GM12865 (cell line): ENCODE measurements at regions not wholly inside any gene's neighbourhood (a gene's known extent, or its start where the extent isn't known, plus 50 kb on each side); places are given as distances from the start of the nearest gene placed in this dataset.

ENCODE experiments used
- DNase-seq: peaks from one replicate; pipeline ENCODE4 v3.0.0; 2010; ENCODE audit warnings: low read depth
- H3K4me3 ChIP-seq: 2 replicates; pipeline ENCODE4 v1.5.1; 2011; ENCODE audit warnings: mild to moderate bottlenecking, low read depth, low read length, control low read depth
- TF ChIP-seq, protein P1 (sequence below): IDR thresholded peaks from 2 replicates; pipeline ENCODE4 v1.5.1; 2011; ENCODE audit warnings: low read length, control low read depth, low read depth, inconsistent platforms; ENCODE audit not compliant: insufficient read depth; ENCODE audit errors: missing control alignments

DNA sequence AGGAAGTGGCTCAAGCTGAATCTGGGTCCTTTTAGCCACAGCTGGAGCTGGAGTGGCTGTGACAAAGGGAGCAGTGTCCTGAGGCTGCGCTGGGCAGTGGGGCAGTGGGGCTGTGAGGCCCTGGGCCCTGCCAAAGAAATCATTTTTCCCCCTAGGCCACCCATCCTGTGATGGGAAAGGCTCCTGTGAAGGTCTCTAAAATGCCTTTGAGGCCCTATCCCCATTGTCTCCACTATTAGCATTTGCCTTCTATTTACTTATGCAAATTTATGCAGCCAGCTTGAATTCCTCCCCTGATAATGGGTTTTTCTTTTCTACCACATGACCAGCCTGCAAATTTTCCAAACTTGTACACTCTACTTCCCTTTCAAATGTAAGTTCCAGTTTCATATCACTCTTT lies 539.2 kb downstream of the MEI4 start:
- no peak for DNase-seq
- TF ChIP-seq, protein P1, sequence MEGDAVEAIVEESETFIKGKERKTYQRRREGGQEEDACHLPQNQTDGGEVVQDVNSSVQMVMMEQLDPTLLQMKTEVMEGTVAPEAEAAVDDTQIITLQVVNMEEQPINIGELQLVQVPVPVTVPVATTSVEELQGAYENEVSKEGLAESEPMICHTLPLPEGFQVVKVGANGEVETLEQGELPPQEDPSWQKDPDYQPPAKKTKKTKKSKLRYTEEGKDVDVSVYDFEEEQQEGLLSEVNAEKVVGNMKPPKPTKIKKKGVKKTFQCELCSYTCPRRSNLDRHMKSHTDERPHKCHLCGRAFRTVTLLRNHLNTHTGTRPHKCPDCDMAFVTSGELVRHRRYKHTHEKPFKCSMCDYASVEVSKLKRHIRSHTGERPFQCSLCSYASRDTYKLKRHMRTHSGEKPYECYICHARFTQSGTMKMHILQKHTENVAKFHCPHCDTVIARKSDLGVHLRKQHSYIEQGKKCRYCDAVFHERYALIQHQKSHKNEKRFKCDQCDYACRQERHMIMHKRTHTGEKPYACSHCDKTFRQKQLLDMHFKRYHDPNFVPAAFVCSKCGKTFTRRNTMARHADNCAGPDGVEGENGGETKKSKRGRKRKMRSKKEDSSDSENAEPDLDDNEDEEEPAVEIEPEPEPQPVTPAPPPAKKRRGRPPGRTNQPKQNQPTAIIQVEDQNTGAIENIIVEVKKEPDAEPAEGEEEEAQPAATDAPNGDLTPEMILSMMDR = no peak
- H3K4me3 ChIP-seq = no peak overlapping the region

DNA sequence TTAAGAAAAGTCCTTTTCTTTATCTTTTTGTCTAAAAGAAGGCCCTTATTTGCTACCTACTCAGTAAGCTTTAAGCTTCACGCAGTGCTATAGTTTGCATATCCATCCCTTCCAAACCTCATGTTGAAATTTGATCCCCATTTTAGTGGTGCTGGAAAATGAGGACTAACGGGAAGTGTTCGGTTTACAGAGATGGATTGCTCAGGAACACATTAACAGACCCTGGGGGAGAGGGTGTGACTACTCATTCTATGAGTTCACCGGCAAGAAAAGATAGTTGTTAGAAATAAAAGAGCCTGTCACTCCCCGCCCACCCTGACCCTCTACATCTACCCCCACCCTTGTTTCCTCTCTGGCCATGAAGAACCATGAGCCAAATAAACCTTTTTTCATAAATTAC lies 546.2 kb downstream of the MEI4 start:
- TF ChIP-seq, protein P1 = no peak
- no peak for DNase-seq
- no peak overlapping the region for H3K4me3 ChIP-seq

DNA sequence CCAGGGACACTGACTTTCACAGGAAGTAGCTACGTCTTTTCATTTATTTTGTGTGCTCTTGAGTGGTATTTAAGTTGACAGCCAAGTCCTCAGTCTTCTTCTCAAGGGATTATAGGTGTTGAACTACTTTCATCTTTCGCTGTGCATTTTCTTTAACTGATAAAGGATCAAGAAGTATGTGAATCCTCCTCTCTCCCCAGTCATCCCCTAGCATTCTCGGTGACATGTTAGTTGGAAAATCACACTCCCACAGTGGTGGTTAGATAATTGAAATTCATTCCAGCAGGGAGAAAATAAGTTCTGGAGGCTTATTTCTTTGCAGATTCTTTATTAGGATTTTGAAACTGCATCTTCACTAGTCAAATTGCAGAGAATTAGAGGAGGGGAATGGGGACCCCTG lies 569.4 kb downstream of the MEI4 start:
- H3K4me3 ChIP-seq = no peak overlapping the region
- TF ChIP-seq, protein P1 = no peak
- DNase-seq = no peak

DNA sequence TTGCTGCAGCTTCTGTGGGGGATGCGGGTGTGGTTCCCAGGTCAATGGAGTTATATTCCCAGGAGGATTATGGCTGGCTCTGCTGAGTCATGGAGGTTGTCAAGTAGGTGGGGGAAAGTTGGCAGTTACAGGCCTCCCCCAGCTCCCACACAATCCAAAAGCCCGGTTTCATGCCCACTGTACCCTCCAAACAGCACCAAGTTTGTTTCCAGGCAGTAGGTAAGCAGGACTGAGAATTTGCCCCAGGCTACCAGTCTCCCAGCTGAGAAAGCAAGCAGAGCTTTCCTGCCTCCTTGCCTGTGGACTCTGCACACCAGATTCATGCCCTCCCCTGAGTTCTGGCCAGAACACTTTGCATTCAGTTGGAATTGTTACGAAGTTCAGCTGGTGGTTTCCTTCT lies 578.2 kb downstream of the MEI4 start:
- no peak overlapping the region for H3K4me3 ChIP-seq
- no peak for DNase-seq
- TF ChIP-seq, protein P1 = no peak

DNA sequence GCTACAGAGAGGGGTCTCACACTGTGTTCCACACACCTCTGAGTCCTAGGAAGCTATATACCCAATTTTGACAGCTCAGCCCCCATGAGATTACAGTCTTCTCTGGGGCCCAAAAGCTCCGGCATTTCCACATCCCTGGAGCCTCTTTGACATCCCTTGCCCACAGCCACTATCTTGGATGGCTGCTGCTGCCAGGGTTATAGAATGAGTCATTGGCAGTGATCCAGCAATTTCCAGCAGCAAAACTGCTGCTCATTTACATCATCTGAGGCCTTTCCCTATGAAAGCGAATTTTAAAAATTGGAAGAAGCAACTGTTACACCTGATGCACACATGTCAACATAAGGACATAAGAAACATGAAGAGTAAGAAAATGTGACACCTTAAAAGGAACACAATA lies 590.7 kb downstream of the MEI4 start:
- TF ChIP-seq, protein P1 = no peak
- H3K4me3 ChIP-seq = no peak overlapping the region
- DNase-seq = no peak

DNA sequence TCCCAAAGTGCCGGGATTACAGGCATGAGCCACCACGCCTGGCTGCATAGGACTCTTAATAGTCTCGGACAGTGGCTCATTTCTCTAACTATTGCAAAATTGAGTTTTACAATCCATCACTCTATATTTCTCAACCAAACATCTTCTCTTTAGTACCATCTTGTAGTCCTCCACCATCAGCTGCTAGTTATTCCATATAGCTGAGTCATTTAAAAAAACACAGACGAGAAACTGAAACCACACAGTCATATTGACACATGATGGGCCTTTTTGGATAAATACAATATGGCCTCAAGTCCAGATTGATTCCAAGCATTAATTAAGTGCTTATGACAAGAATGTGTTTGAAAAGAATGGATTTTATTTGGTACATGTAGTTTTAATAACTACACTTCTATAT lies 599.1 kb downstream of the MEI4 start:
- H3K4me3 ChIP-seq = no peak overlapping the region
- peak; percentile 5 for DNase-seq
- TF ChIP-seq, protein P1 = no peak

DNA sequence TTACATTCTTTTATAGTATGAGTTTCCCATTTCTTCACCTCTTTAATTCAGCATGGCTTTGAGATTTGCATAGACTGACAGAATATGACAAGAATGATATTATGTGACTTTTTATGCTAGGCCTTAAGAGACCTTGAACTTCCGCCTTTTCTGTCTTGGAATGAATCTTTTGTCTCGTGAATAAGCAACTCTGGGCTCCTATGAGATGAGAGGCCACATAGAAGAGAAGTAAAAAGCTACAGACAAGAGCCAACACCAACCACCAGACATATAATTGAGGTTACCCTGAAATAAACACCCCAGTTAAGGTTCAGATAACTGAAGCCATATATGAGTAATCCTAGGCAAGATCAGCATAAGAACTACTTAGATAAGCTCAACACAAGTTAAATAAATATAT lies 600.8 kb downstream of the MEI4 start:
- no peak overlapping the region for H3K4me3 ChIP-seq
- DNase-seq = peak; percentile 26
- TF ChIP-seq, protein P1 = no peak
